K562 (cell line): ENCODE measurements at regions not wholly inside any gene's neighbourhood (a gene's known extent, or its start where the extent isn't known, plus 50 kb on each side); places are given as distances from the start of the nearest gene placed in this dataset.

Experiments used
- ATAC-seq: fragments of 200-7000 bp; cut with Tn5 transposase; 3 replicates; pipeline ENCODE4 v1.9.1; 2020; ENCODE audit warnings: moderate library complexity
- BruUV-seq: library from RNA; stranded (reverse); fragments of 400-500 nt; replicated peaks from 2 replicates; lab custom pipeline; 2021; lab: Mats Ljungman, UMichigan
- CTCF ChIA-PET: fragments of 300-600 bp; formaldehyde crosslinking; extraction: SDS; loops from one replicate; lab custom pipeline; 2021; ENCODE audit warnings: low intra/inter-chr PET ratio; lab: Yijun Ruan, JAX
- POLR2A ChIA-PET: fragments of 300-600, 350-650 bp; sonication (Branson Sonifier 250); formaldehyde crosslinking; extraction: SDS; loops from one replicate; lab custom pipeline; 2021; ENCODE audit warnings: antibody characterized with exemption, inconsistent platforms; lab: Yijun Ruan, JAX
- DNase-seq, 4 experiments: peaks; one replicate each; pipeline versions ENCODE4 v3.0.0 to v3.0.0-alpha.2; 2011 to 2018; ENCODE audit warnings: low spot score in 3 of 4, mixed read lengths in 3 of 4; ENCODE audit errors: extremely low read depth in 1 of 4
- FAIRE-seq: peaks from 2 replicates; lab custom pipeline; 2011; peaks lifted over from hg19 to GRCh38; lab: Jason Lieb, UNC
- H2AFZ ChIP-seq: 2 replicates; pipeline ENCODE4 v1.6.0; 2011; ENCODE audit warnings: low read depth, low read length, control low read depth, inconsistent platforms
- H3K27ac ChIP-seq: fragments of 200-600 bp; 3 replicates; pipeline ENCODE4 v1.8.0; 2011; ENCODE audit warnings: low read depth, mild to moderate bottlenecking, control low read depth, inconsistent platforms, low read length, moderate library complexity, mixed read lengths; ENCODE audit errors: extremely low read depth
- H3K27me3 ChIP-seq, 2 experiments: fragments of 300-600 bp in 1 of 2; 2 replicates in 1 of 2; 3 replicates in 1 of 2; pipeline versions ENCODE4 v1.6.0 to v1.8.0; 2011; ENCODE audit warnings: inconsistent platforms in 2 of 2, low read length in 2 of 2, mild to moderate bottlenecking in 1 of 2, mixed read lengths in 1 of 2, moderate library complexity in 1 of 2; ENCODE audit not compliant: control insufficient read depth in 2 of 2, insufficient read depth in 2 of 2
- H3K36me3 ChIP-seq: fragments of 300-600 bp; 3 replicates; pipeline ENCODE4 v1.8.0; 2011; ENCODE audit warnings: mild to moderate bottlenecking, low read length, inconsistent platforms; ENCODE audit not compliant: control insufficient read depth, insufficient read depth
- H3K4me1 ChIP-seq, 2 experiments: fragments of 200-600 bp in 1 of 2; replicated peaks in 1 of 2; 2 replicates in 1 of 2; 3 replicates in 1 of 2; pipeline versions ENCODE4 v1.5.1 to v1.8.0; 2011; ENCODE audit warnings: inconsistent platforms in 2 of 2, low read length in 2 of 2, mild to moderate bottlenecking in 1 of 2, mixed read lengths in 1 of 2, moderate library complexity in 1 of 2; ENCODE audit not compliant: control insufficient read depth in 2 of 2, insufficient read depth in 2 of 2
- H3K4me2 ChIP-seq: 2 replicates; pipeline ENCODE4 v1.6.1; 2011; ENCODE audit warnings: low read length, control low read depth, inconsistent platforms, mixed read lengths; ENCODE audit not compliant: insufficient read depth
- H3K4me3 ChIP-seq: fragments of 200-600 bp; sonication (generic), shearing (Covaris generic); 2 replicates; pipeline ENCODE4 v1.5.1; 2016; ENCODE audit warnings: control low read depth, inconsistent platforms
- H3K79me2 ChIP-seq: fragments of 200-600 bp; 3 replicates; pipeline ENCODE4 v1.8.0; 2011; ENCODE audit warnings: low read length, inconsistent platforms; ENCODE audit not compliant: control insufficient read depth, insufficient read depth
- H3K9ac ChIP-seq, 2 experiments: 2 replicates each; pipeline versions ENCODE4 v1.6.0 to v1.6.1; 2011; ENCODE audit warnings: low read depth in 2 of 2, low read length in 2 of 2, control low read depth in 1 of 2, inconsistent platforms in 1 of 2, mild to moderate bottlenecking in 1 of 2, mixed read lengths in 1 of 2; ENCODE audit not compliant: insufficient read depth in 1 of 2
- H3K9me1 ChIP-seq: one replicate; pipeline ENCODE4 v1.6.0; 2011; ENCODE audit warnings: inconsistent platforms, mild to moderate bottlenecking, low read length, moderate library complexity; ENCODE audit not compliant: control insufficient read depth, insufficient read depth
- H3K9me3 ChIP-seq: replicated peaks from 2 replicates; pipeline ENCODE4 v1.5.1; 2011; ENCODE audit warnings: low read depth, low read length, inconsistent platforms; ENCODE audit not compliant: control insufficient read depth, insufficient read depth
- H4K20me1 ChIP-seq: replicated peaks from 2 replicates; pipeline ENCODE4 v1.6.1; 2011; ENCODE audit warnings: low read length, inconsistent platforms, mixed read lengths; ENCODE audit not compliant: control insufficient read depth, insufficient read depth
- EP300 ChIP-seq: IDR thresholded peaks from 2 replicates; pipeline ENCODE4 v1.6.1; 2012; ENCODE audit warnings: low read length, improper control_type of control experiment
- HMGXB4 ChIP-seq: sonication (generic); formaldehyde crosslinking; IDR thresholded peaks from 2 replicates; pipeline ENCODE4 v1.8.1; 2023; ENCODE audit warnings: mild to moderate bottlenecking, missing genetic modification reagents
- NBN ChIP-seq: fragments of 450-650 bp; IDR thresholded peaks from 2 replicates; pipeline ENCODE4 v1.6.1; 2016; ENCODE audit warnings: low read depth, mild to moderate bottlenecking
- NR2F6 ChIP-seq: fragments of 450-650 bp; formaldehyde crosslinking; IDR thresholded peaks from 2 replicates; pipeline ENCODE4 v1.4.0; 2020; ENCODE audit warnings: mild to moderate bottlenecking
- PTRF ChIP-seq: fragments of 450-650 bp; IDR thresholded peaks from 2 replicates; pipeline ENCODE4 v1.6.1; 2016; ENCODE audit warnings: mild to moderate bottlenecking, missing genetic modification characterization, missing compliant biosample characterization
- SLC30A9 ChIP-seq: fragments of 250-450 bp; sonication (Bioruptor Pico); IDR thresholded peaks from 2 replicates; pipeline ENCODE4 v1.8.0; 2022; ENCODE audit warnings: mild to moderate bottlenecking, moderate library complexity
- WGBS: fragments of 100-300 bp; shearing (Covaris generic); methylation state at CpG from one replicate; pipeline ENCODE4 v1.1.6; 2016; ENCODE audit warnings: low coverage, mixed read lengths; ENCODE audit not compliant: insufficient coverage; ENCODE audit errors: missing lambda C conversion rate; 5-methylcytosine and 5-hydroxymethylcytosine counted together
- in situ Hi-C: fragments of 300-500 bp; cut with MboI; formaldehyde crosslinking; loops from 4 replicates; pipeline ENCODE4 v1.15.0; 2018; ENCODE audit warnings: inconsistent platforms, mixed read lengths
- intact Hi-C: fragments of 100-400 bp; cut with micrococcal nuclease; formaldehyde crosslinking; loops from 2 replicates; pipeline ENCODE4 v1.14.2; 2022

- Histone ChIP-seq H3K9ac (no peak overlapping the region), H3K79me2 (no peaks in the 10 kb centered on the region), H3K9me1 (no peaks in the 10 kb centered on the region), H3K36me3 (no peaks in the 10 kb centered on the region), H4K20me1 (no peaks in the 10 kb centered on the region), H2AFZ (no peak overlapping the region), H3K27ac (no peak overlapping the region), H3K4me1 (no peaks in the 10 kb centered on the region; a peak in 1 of 5 replicates), H3K27me3 (no peaks in the 10 kb centered on the region), H3K4me3 (no peak overlapping the region), H3K4me2 (no peak overlapping the region), H3K9me3 (no peaks in the 10 kb centered on the region)
- no peak for DNase-seq
- no peak for ATAC-seq
- in situ Hi-C loops (no loop called here), intact Hi-C loops (no loop called here)
- TF ChIP-seq EP300: no peak
- no peak for TF ChIP-seq NR2F6
- TF ChIP-seq PTRF (tag): no peak
- no peak for TF ChIP-seq NBN
- TF ChIP-seq HMGXB4 (CRISPR knock-in tag): no peak
- TF ChIP-seq SLC30A9 (CRISPR knock-in tag): no peak
- CTCF ChIA-PET: no interaction called here
- 13% methylated on average over 2 of the region's 2 CpGs for WGBS
- no TSS peak for BruUV-seq
- no peak for FAIRE-seq
- POLR2A ChIA-PET: no interaction called here
These were observed 257.7 kb upstream of the UBE2E3 start for GRCh38 chr2:180722551-180723239.
